NCI-H2196 (cell line): ENCODE measurements at regions not wholly inside any gene's neighbourhood (a gene's known extent, or its start where the extent isn't known, plus 50 kb on each side); places are given as distances from the start of the nearest gene placed in this dataset.
A peak's percentile ranks its signal among the peaks of the same experiment; 100 is the strongest.

Experiments used
- DNase-seq: peaks from one replicate; lab custom pipeline; 2025; ENCODE audit not compliant: unreplicated experiment; lab: John Stamatoyannopoulos, UW

- no peak for DNase-seq
These were observed 77.5 kb upstream of the CAST start for GRCh38 chr5:96584712-96585111.

- no peak for DNase-seq
These were observed 73.6 kb upstream of the CAST start for GRCh38 chr5:96588539-96588938.

- DNase-seq = no peak
These were observed 71.4 kb upstream of the CAST start for GRCh38 chr5:96590796-96591195.

GRCh38 chr5:96595300-96596090 lies 66.7 kb upstream of the CAST start:
- DNase-seq = no peak

- no peak for DNase-seq
These were observed 64.6 kb upstream of the CAST start for GRCh38 chr5:96597438-96598020.

- no peak for DNase-seq
These were observed 61.0 kb upstream of the CAST start for GRCh38 chr5:96601200-96601599.

- peak; percentile 62 for DNase-seq
These were observed 60.4 kb upstream of the CAST start for GRCh38 chr5:96601715-96602244.

GRCh38 chr5:96602776-96603175 lies 59.4 kb upstream of the CAST start:
- DNase-seq = no peak

- no peak for DNase-seq
These were observed 56.9 kb upstream of the CAST start for GRCh38 chr5:96605144-96605837.

GRCh38 chr5:96609369-96609768 lies 52.8 kb upstream of the CAST start:
- no peak for DNase-seq

- no peak for DNase-seq
These were observed 51.4 kb upstream of the CAST start for GRCh38 chr5:96610747-96611146.

- DNase-seq = no peak
These were observed 50.2 kb upstream of the CAST start for GRCh38 chr5:96611946-96612345.
